H1 (cell line): ENCODE measurements at regions not wholly inside any gene's neighbourhood (a gene's known extent, or its start where the extent isn't known, plus 50 kb on each side); places are given as distances from the start of the nearest gene placed in this dataset.

Experiments used
- CTCF ChIA-PET: fragments of 300-600 bp; sonication (Branson Sonifier 250); formaldehyde crosslinking; loops from one replicate; lab custom pipeline; 2021; ENCODE audit not compliant: partially characterized antibody; lab: Charles Lee
- POLR2A ChIA-PET: fragments of 300-600 bp; sonication (Branson Sonifier 250); formaldehyde crosslinking; loops from one replicate; lab custom pipeline; 2021; ENCODE audit warnings: inconsistent platforms; ENCODE audit not compliant: partially characterized antibody; lab: Charles Lee
- DNase-seq, 2 experiments: peaks; one replicate each; pipeline versions ENCODE4 v3.0.0 to v3.0.0-alpha.2; 2010 to 2022; ENCODE audit warnings: low spot score in 2 of 2, low read depth in 1 of 2, mixed read lengths in 1 of 2
- FAIRE-seq: peaks from 2 replicates; lab custom pipeline; 2011; peaks lifted over from hg19 to GRCh38; lab: Jason Lieb, UNC
- H2AFZ ChIP-seq: 2 replicates; pipeline ENCODE4 v1.8.1; 2012; ENCODE audit warnings: low read length, inconsistent platforms
- H2AK5ac ChIP-seq: 2 replicates; pipeline ENCODE4 v1.6.1; 2013; ENCODE audit warnings: low read depth, low read length
- H2BK120ac ChIP-seq: replicated peaks from 2 replicates; pipeline ENCODE3; 2013; ENCODE audit warnings: low read depth, low read length, inconsistent platforms
- H2BK12ac ChIP-seq: 2 replicates; pipeline ENCODE4 v1.6.1; 2013; ENCODE audit warnings: low read depth, low read length
- H2BK15ac ChIP-seq: 2 replicates; pipeline ENCODE4 v1.6.1; 2013; ENCODE audit warnings: low read length
- H2BK20ac ChIP-seq: 2 replicates; pipeline ENCODE4 v1.6.1; 2013; ENCODE audit warnings: low read length
- H2BK5ac ChIP-seq: 2 replicates; pipeline ENCODE4 v1.6.1; 2013; ENCODE audit warnings: low read depth, low read length
- H3K14ac ChIP-seq: 2 replicates; pipeline ENCODE4 v1.6.1; 2013; ENCODE audit warnings: inconsistent platforms; ENCODE audit not compliant: insufficient read length
- H3K18ac ChIP-seq: 2 replicates; pipeline ENCODE4 v1.6.1; 2013; ENCODE audit warnings: low read length; ENCODE audit errors: extremely low read depth
- H3K23ac ChIP-seq: 2 replicates; pipeline ENCODE4 v1.6.1; 2013; ENCODE audit warnings: inconsistent platforms; ENCODE audit not compliant: insufficient read length
- H3K23me2 ChIP-seq: 2 replicates; pipeline ENCODE4 v1.6.1; 2013; ENCODE audit warnings: low read depth, low read length
- H3K27ac ChIP-seq: 2 replicates; pipeline ENCODE4 v1.6.1; 2011; ENCODE audit warnings: low read depth, low read length, inconsistent platforms
- H3K27me3 ChIP-seq, 4 experiments: replicated peaks in 1 of 4; 1 replicate in 1 of 4; 2 replicates in 3 of 4; pipeline versions ENCODE4 v1.6.1 to v1.8.1; 2011 to 2013; ENCODE audit warnings: low read length in 3 of 4, mild to moderate bottlenecking in 3 of 4, inconsistent platforms in 2 of 4, mixed read lengths in 2 of 4, moderate library complexity in 1 of 4; ENCODE audit not compliant: control insufficient read depth in 3 of 4, insufficient read depth in 3 of 4; ENCODE audit errors: extremely low read depth in 1 of 4
- H3K36me3 ChIP-seq, 4 experiments: 2 replicates each; pipeline versions ENCODE4 v1.6.1 to v1.8.1; 2011 to 2013; ENCODE audit warnings: mild to moderate bottlenecking in 4 of 4, low read length in 3 of 4, moderate library complexity in 2 of 4, control low read depth in 1 of 4, inconsistent platforms in 1 of 4; ENCODE audit not compliant: insufficient read depth in 4 of 4, control insufficient read depth in 2 of 4
- H3K4ac ChIP-seq: replicated peaks from 2 replicates; pipeline ENCODE3; 2013; ENCODE audit warnings: low read length, low read depth, mixed read lengths, inconsistent platforms; ENCODE audit not compliant: insufficient read length
- H3K4me1 ChIP-seq, 4 experiments: replicated peaks in 1 of 4; 1 replicate in 1 of 4; 2 replicates in 3 of 4; pipeline versions ENCODE4 v1.6.1 to v1.8.1; 2011 to 2013; ENCODE audit warnings: low read length in 3 of 4, inconsistent platforms in 2 of 4, mixed read lengths in 1 of 4; ENCODE audit not compliant: insufficient read depth in 4 of 4, control insufficient read depth in 3 of 4
- H3K4me2 ChIP-seq, 2 experiments: 2 replicates each; pipeline versions ENCODE4 v1.6.1 to v1.8.1; 2011 to 2013; ENCODE audit warnings: low read depth in 2 of 2, low read length in 2 of 2, control low read depth in 1 of 2, inconsistent platforms in 1 of 2, mild to moderate bottlenecking in 1 of 2; ENCODE audit not compliant: insufficient read depth in 1 of 2
- H3K4me3 ChIP-seq, 4 experiments: fragments of 200-600, 300-600 bp in 1 of 4; sonication (generic), shearing (Covaris generic), sonication (Bioruptor Twin) in 1 of 4; 2 replicates each; pipeline versions ENCODE4 v1.5.1 to v1.8.1; 2011 to 2016; ENCODE audit warnings: low read length in 4 of 4, low read depth in 3 of 4, control low read depth in 2 of 4, inconsistent platforms in 2 of 4, mild to moderate bottlenecking in 2 of 4, mixed read lengths in 1 of 4, moderate library complexity in 1 of 4; ENCODE audit not compliant: insufficient read depth in 2 of 4; ENCODE audit errors: extremely low read depth in 1 of 4
- H3K56ac ChIP-seq: replicated peaks from 2 replicates; pipeline ENCODE3; 2013; ENCODE audit warnings: low read depth, mild to moderate bottlenecking, mixed read lengths, low read length, inconsistent platforms; ENCODE audit not compliant: insufficient read length
- H3K79me1 ChIP-seq: 2 replicates; pipeline ENCODE4 v1.6.1; 2013; ENCODE audit warnings: low read depth, low read length, control low read depth
- H3K79me2 ChIP-seq, 2 experiments: 2 replicates each; pipeline versions ENCODE4 v1.6.1 to v1.8.1; 2012 to 2013; ENCODE audit warnings: low read length in 2 of 2, mild to moderate bottlenecking in 2 of 2, inconsistent platforms in 1 of 2; ENCODE audit not compliant: insufficient read depth in 2 of 2, control insufficient read depth in 1 of 2
- H3K9ac ChIP-seq, 4 experiments: replicated peaks in 1 of 4; 1 replicate in 1 of 4; 2 replicates in 3 of 4; pipeline versions ENCODE4 v1.6.1 to v1.8.1; 2011 to 2013; ENCODE audit warnings: low read depth in 3 of 4, low read length in 3 of 4, control low read depth in 2 of 4, mild to moderate bottlenecking in 2 of 4, moderate library complexity in 2 of 4, inconsistent platforms in 1 of 4; ENCODE audit errors: extremely low read depth in 1 of 4
- H3K9me3 ChIP-seq, 2 experiments: 2 replicates each; pipeline versions ENCODE4 v1.6.1 to v1.8.1; 2012 to 2013; ENCODE audit warnings: mild to moderate bottlenecking in 2 of 2, moderate library complexity in 2 of 2, control low read depth in 1 of 2, inconsistent platforms in 1 of 2, low read depth in 1 of 2, low read length in 1 of 2, mixed read lengths in 1 of 2; ENCODE audit not compliant: insufficient read depth in 2 of 2
- H4K20me1 ChIP-seq, 2 experiments: replicated peaks in 1 of 2; 2 replicates each; pipeline versions ENCODE3 to v1.8.1; 2011 to 2013; ENCODE audit warnings: inconsistent platforms in 2 of 2, low read length in 2 of 2, mild to moderate bottlenecking in 1 of 2; ENCODE audit not compliant: insufficient read depth in 2 of 2, control insufficient read depth in 1 of 2
- H4K5ac ChIP-seq: 2 replicates; pipeline ENCODE4 v1.6.1; 2013; ENCODE audit warnings: low read length, low read depth, mixed read lengths, inconsistent platforms; ENCODE audit not compliant: insufficient read length
- H4K8ac ChIP-seq: 2 replicates; pipeline ENCODE4 v1.8.0; 2013; ENCODE audit warnings: mild to moderate bottlenecking, moderate library complexity, low read length, inconsistent platforms; ENCODE audit not compliant: insufficient read depth; ENCODE audit errors: extremely low read depth
- H4K91ac ChIP-seq: replicated peaks from 2 replicates; pipeline ENCODE3; 2013; ENCODE audit warnings: low read length, mixed read lengths, inconsistent platforms; ENCODE audit not compliant: insufficient read length
- CBX8 ChIP-seq: fragments of 300-800, 300-1000 bp; sonication (generic); IDR thresholded peaks from 2 replicates; pipeline ENCODE4 v1.7.1; 2016; ENCODE audit warnings: low read depth, low read length, borderline replicate concordance
- EGR1 ChIP-seq: IDR thresholded peaks from 2 replicates; pipeline ENCODE4 v1.6.1; 2011; ENCODE audit warnings: low read depth, low read length, borderline replicate concordance
- GABPA ChIP-seq: IDR thresholded peaks from 2 replicates; pipeline ENCODE4 v1.6.1; 2011; ENCODE audit warnings: mild to moderate bottlenecking, low read length, moderate library complexity, borderline replicate concordance; ENCODE audit not compliant: insufficient read depth
- KDM4A ChIP-seq: IDR thresholded peaks from one replicate; pipeline ENCODE4 v1.7.1; 2012; ENCODE audit warnings: low read depth, mild to moderate bottlenecking, moderate library complexity, low read length, inconsistent platforms; ENCODE audit not compliant: severe bottlenecking
- SP2 ChIP-seq: IDR thresholded peaks from 2 replicates; pipeline ENCODE4 v1.6.1; 2012; ENCODE audit warnings: mild to moderate bottlenecking, low read length, inconsistent platforms
- SRF ChIP-seq: IDR thresholded peaks from 2 replicates; pipeline ENCODE4 v1.6.1; 2011; ENCODE audit warnings: mild to moderate bottlenecking, low read depth, low read length, moderate library complexity
- TCF12 ChIP-seq: IDR thresholded peaks from 2 replicates; pipeline ENCODE4 v1.6.1; 2011; ENCODE audit warnings: low read depth, mild to moderate bottlenecking, low read length

GRCh38 chr5:112569596-112569995 is 150.5 kb upstream of the EPB41L4A start:
- H2AFZ ChIP-seq = no peak overlapping the region
- H3K4ac ChIP-seq = no peak overlapping the region
- H3K9ac ChIP-seq = no peak overlapping the region
- no peak overlapping the region for H2BK12ac ChIP-seq
- no peak overlapping the region for H3K23ac ChIP-seq
- POLR2A ChIA-PET = no interaction called here
- no peak overlapping the region for H2BK20ac ChIP-seq
- no peak overlapping the region for H4K8ac ChIP-seq
- H3K18ac ChIP-seq = no peak overlapping the region
- H3K4me2 ChIP-seq = no peak overlapping the region
- H3K27me3 ChIP-seq = no peaks in the 10 kb centered on the region
- no peaks in the 10 kb centered on the region for H3K79me2 ChIP-seq
- H3K27ac ChIP-seq = no peak overlapping the region
- CTCF ChIA-PET = interaction anchor here (1.4 to 1.8 kb wide), 2 partner anchors 77 to 122 kb away, joined by 4 to 5 read pairs; no protein-coding TSS in a partner anchor
- H3K56ac ChIP-seq = no peak overlapping the region
- H3K9me3 ChIP-seq = peaks cover 5 to 8% of the 10 kb centered on the region in 2 experiments; a peak in 2 of 4 replicates
- no peak for FAIRE-seq
- H4K5ac ChIP-seq = no peak overlapping the region
- no peaks in the 10 kb centered on the region for H3K23me2 ChIP-seq
- H2BK15ac ChIP-seq = no peak overlapping the region
- H2BK120ac ChIP-seq = no peak overlapping the region
- H3K4me1 ChIP-seq = no peaks in the 10 kb centered on the region
- no peak overlapping the region for H2BK5ac ChIP-seq
- no peak overlapping the region for H3K14ac ChIP-seq
- no peaks in the 10 kb centered on the region for H3K79me1 ChIP-seq
- H4K20me1 ChIP-seq = no peaks in the 10 kb centered on the region
- H4K91ac ChIP-seq = no peak overlapping the region
- no peaks in the 10 kb centered on the region for H3K36me3 ChIP-seq
- DNase-seq = no peak
- H3K4me3 ChIP-seq = no peak overlapping the region
- H2AK5ac ChIP-seq = no peak overlapping the region
- no peak for TF ChIP-seq CBX8
- no peak for TF ChIP-seq SP2
- TF ChIP-seq EGR1 = no peak
- TF ChIP-seq TCF12 = no peak
- TF ChIP-seq GABPA = no peak
- no peak for TF ChIP-seq KDM4A
- TF ChIP-seq SRF = no peak
